ENCODE measurements at regions not wholly inside any gene's neighbourhood (a gene's known extent, or its start where the extent isn't known, plus 50 kb on each side); places are given as distances from the start of the nearest gene placed in this dataset.

GRCh38 chr2:155748131-155748530 lies 584.4 kb downstream of the NR4A2 start:
- ChIA-PET CTCF (interaction anchor here (1.0 kb wide), 1 partner anchor 8 kb away, joined by 4 read pairs; no protein-coding TSS in a partner anchor), POLR2A (no interaction called here)
- no peak for TF ChIP-seq CTCF (IDR thresholded peaks at IDR 0.05; ENCODE audit: control extremely low read depth, extremely low read depth, low read depth, missing control alignments)
- no peak for DNase-seq (ENCODE audit: extremely low spot score)

GRCh38 chr2:155747531-155747930 lies 585.0 kb downstream of the NR4A2 start:
- CTCF ChIA-PET, result no interaction called here
- POLR2A ChIA-PET, result no interaction called here
- TF ChIP-seq CTCF (IDR thresholded peaks at IDR 0.05; ENCODE audit: control extremely low read depth, extremely low read depth, low read depth, missing control alignments), result no peak

GRCh38 chr2:155733091-155733853 lies 599.2 kb downstream of the NR4A2 start:
- POLR2A ChIA-PET, result no interaction called here
- CTCF ChIA-PET, result interaction anchor here (0.9 kb wide), 1 partner anchor 8 kb away, joined by 3 read pairs; no protein-coding TSS in a partner anchor
- TF ChIP-seq CTCF (IDR thresholded peaks at IDR 0.05; ENCODE audit: control extremely low read depth, extremely low read depth, low read depth, missing control alignments), result no peak
- DNase-seq (ENCODE audit: extremely low spot score), result no peak

More at GRCh38 chr2:155747531-155747930, 585.0 kb downstream of the NR4A2 start:
- DNase-seq (ENCODE audit: extremely low spot score), result no peak

GRCh38 chr2:155730804-155731203 lies 601.7 kb downstream of the NR4A2 start:
- CTCF ChIA-PET, result interaction anchor here (1.8 kb wide), 1 partner anchor 9 kb away, joined by 3 read pairs; no protein-coding TSS in a partner anchor
- DNase-seq (ENCODE audit: extremely low spot score), result no peak

GRCh38 chr2:155727187-155727895 lies 605.2 kb downstream of the NR4A2 start:
- ChIA-PET CTCF (no interaction called here), POLR2A (no interaction called here)
- TF ChIP-seq CTCF (IDR thresholded peaks at IDR 0.05; ENCODE audit: control extremely low read depth, extremely low read depth, low read depth, missing control alignments), result no peak
- no peak for DNase-seq (ENCODE audit: extremely low spot score)

More at GRCh38 chr2:155730804-155731203, 601.7 kb downstream of the NR4A2 start:
- no peak for TF ChIP-seq CTCF (IDR thresholded peaks at IDR 0.05; ENCODE audit: control extremely low read depth, extremely low read depth, low read depth, missing control alignments)
- POLR2A ChIA-PET, result no interaction called here

- DNase-seq (ENCODE audit: extremely low spot score), result no peak
- POLR2A ChIA-PET, result no interaction called here
- TF ChIP-seq CTCF (IDR thresholded peaks at IDR 0.05; ENCODE audit: control extremely low read depth, extremely low read depth, low read depth, missing control alignments), result no peak
- CTCF ChIA-PET, result interaction anchor here (0.9 to 1.8 kb wide), 4 partner anchors 10 to 19 kb away, joined by 3 to 7 read pairs (median 3); no protein-coding TSS in a partner anchor
Observed at GRCh38 chr2:155722290-155722689, 610.2 kb downstream of the NR4A2 start.
